HG03066 (cell line): ENCODE measurements at regions not wholly inside any gene's neighbourhood (a gene's known extent, or its start where the extent isn't known, plus 50 kb on each side); places are given as distances from the start of the nearest gene placed in this dataset.
"Not testable (repeated sequence)": the region's sequence is repeated elsewhere in the genome, so short reads cannot be mapped to it uniquely, and the experiment has no call there.

Experiments used
- ATAC-seq: cut with Tn5 transposase; IDR thresholded peaks from one replicate; pipeline ENCODE4 v1.9.1; 2021; ENCODE audit warnings: low read depth; ENCODE audit not compliant: unreplicated experiment

DNA sequence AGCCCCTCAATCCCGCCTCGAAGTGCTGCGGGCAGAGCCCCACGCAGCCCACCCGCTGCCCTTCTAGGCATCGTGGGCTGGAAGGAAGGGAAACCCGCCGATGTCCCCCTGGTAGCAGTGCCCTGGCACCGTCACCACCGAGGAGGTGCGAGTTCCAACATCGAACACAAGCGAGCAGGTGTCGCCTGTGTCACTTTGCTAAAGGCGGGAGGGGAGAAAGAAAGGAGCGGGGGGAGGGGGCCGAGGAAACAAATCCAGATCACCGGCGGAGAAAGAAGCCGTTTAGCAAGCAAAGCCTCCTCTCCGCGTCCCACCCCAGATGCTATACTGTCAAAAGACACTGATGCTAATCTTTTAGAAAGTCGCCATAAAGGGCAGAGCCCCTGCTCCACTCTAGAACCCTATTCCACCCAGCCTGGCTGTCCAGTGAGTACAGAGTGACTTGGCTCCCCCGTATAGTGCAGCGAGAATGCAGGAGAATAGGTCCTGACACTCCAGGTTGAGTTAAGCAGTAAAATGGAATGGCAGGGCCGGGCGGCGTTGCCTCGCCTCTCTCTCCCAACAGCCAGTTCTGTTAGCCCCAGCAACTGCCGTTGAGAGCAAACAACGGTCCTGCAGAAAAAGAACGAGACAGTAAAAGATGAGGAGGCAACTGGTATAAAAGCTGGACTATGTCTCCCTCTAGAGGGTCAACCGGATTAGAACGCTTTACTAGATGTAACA is 67.9 kb upstream of the USP15 start:
- peak; percentile 93 for ATAC-seq

DNA sequence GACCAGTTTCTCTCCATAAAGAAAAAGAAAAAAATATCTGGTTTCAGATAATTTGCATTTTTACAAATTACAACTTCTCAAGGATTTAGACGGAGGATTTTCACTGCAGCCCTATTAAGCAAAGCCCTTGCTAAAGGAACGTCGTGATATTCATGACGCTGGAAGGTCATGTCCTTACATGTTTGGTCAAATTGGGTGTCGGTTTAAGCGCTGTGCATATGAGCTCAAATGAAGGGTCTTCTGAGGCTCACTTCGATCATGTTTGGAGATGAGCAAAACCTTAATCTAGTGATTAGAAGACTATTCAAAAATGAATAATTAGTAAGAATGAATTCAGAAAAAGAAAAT is 67.3 kb upstream of the USP15 start:
- ATAC-seq: no peak

DNA sequence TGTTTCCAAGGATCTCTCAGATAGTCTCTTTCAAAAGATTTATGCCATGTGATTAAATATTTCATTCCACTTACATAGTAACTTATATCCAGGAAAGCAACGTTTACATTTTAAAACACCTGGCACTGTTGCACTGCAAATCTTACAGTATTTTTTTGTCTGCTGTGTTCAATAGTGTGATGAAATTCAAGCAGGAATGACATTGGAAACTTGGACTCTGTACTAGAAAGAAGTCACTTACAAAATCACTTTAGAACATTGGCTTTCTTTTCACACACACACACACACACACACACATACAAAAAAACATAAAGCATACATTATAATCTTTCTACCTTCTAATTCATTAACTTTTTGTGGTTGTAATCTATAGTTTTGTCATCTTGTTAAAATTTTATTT is 66.2 kb upstream of the USP15 start:
- ATAC-seq: no peak

DNA sequence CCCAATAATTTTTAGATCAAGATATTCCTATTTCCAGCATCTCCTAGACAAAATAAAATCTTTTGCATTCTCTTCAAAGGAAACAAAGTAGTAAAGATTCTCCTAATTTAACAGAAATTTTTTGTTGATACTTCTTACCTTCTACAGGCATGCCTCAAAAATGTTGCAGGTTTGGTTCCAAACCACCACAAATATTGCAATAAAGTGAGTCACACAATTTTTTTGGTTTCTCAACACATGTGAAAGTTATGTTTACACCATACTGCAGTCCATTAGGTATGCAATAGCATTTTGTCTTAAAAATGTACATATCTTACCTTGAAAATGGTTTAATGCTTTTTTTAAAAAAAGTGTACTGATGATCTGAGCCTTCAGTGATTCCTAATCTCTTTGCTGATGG is 65.6 kb upstream of the USP15 start:
- no peak for ATAC-seq

DNA sequence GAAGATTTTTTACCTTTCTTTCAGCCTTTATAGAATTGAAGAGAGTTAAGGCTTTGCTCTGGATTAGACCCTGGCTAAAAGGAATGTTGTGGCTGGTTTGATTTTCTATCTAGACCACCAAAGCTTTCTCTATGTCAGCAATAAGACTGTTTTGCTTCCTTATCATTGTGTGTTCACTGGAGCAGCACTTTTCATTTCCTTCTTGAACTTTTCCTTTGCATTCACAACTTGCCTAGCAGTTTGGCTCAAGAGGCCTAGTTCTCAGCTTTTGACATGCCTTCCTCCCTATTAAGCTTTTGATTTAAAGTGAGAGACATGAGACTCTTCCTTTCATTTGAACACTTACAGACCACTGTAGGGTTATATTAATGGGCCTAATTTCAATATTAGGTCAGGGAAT is 64.1 kb upstream of the USP15 start:
- ATAC-seq: no peak

DNA sequence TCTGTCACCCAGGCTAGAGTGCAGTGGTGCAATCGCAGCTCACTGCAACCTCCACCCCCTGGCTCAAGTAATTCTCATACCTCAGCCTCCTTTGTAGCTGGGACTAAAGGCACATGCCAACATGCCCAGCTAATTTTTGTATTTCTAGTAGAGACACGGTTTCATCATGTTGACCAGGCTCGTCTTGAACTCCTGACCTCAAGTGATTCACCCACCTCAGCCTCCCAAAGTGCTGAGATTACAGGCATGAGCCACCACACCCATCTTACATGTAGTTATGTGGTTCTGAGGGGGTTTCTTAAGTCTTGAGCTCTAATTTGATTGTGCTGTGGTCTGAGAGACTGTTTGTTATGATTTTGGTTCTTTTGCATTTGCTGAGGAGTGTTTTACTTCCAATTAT is 57.3 kb upstream of the USP15 start:
- not testable (repeated sequence) for ATAC-seq

DNA sequence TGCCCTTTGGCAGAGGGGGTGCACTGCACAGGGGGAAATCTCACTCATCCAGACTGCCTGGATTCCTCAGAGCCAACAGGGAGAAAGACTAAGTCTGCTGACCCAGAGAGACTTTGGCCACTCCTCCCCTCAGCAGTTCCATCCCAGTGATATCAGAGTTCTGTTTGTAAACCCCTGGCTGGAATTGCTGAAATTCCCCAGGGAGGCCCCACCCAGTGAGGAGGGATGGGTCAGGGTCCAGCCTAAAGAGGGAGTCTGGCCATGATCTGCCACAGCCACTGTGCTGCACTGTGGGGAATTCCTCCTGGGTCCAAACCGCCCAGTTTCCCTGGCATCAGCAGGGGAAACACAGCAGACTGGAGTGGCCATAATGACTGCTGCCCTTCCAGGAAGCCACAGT is 54.9 kb upstream of the USP15 start:
- no peak for ATAC-seq

DNA sequence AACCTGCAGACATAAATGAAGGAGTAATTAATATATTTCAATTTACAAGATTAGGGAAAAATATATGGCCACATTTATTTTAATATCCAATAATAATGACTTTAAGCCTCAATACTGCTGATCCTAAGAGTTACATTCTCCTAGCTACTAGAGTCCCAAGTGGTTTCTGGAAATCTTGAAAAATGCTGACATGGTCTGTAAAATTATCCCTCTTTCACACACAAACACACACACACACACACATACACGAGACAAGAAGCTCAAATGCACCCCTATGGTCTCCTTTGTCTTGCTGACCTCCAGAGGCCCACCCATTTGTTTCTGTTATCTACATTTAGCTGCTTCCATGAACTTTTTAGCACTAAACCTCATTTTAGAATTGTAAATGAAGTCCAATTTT is 53.0 kb upstream of the USP15 start:
- no peak for ATAC-seq
